Right ventricle myocardium superior (tissue), 1 donor: ENCODE measurements at regions not wholly inside any gene's neighbourhood (a gene's known extent, or its start where the extent isn't known, plus 50 kb on each side); places are given as distances from the start of the nearest gene placed in this dataset.

Experiments used
- ATAC-seq: fragments of 200-7000 bp; cut with Tn5 transposase; one replicate; pipeline ENCODE4 v1.9.1; 2020; ENCODE audit warnings: mild to moderate bottlenecking; ENCODE audit not compliant: poor library complexity
- DNase-seq: peaks from one replicate; pipeline ENCODE4 v3.0.0-alpha.2; 2020
- intact Hi-C: fragments of 100-400 bp; cut with DNase I; formaldehyde crosslinking; loops from one replicate; pipeline ENCODE4 v1.11.2; 2022
- donor health status: DM: no; HTN: yes; CAD: no; lungs with severe emphysema.

GRCh38 chr7:54080971-54081370 is 461.2 kb upstream of the VSTM2A start:
- DNase-seq, result no peak
- intact Hi-C loops, result no loop called here
- no peak for ATAC-seq

- ATAC-seq (no peak), DNase-seq (no peak)
- intact Hi-C loops, result no loop called here
These were observed 457.8 kb upstream of the VSTM2A start for GRCh38 chr7:54084340-54084739.

GRCh38 chr7:54090652-54091213 is 451.4 kb upstream of the VSTM2A start:
- no peak for ATAC-seq
- intact Hi-C loops, result no loop called here
- no peak for DNase-seq

GRCh38 chr7:54091322-54091721 is 450.9 kb upstream of the VSTM2A start:
- ATAC-seq (no peak), DNase-seq (no peak)
- intact Hi-C loops, result no loop called here

DNA sequence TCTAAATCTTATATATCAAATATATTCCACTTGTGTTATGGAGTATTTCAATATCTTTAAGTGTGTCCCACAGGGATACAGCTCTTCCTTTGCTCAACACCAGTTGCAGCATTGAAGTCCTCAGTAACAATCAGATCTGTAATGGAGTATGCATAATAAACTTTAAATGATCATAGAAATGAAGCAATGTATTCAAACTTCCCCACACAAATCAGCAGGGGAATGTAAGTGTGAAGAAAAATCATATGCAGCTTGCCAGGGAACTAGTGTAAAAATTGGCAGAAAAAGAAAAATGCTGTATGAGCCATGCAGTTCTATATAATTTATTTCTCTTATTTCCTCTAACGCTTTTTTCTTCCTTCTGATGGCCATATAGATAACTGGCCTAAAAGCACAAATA is 444.3 kb upstream of the VSTM2A start:
- intact Hi-C loops, result no loop called here
- ATAC-seq (no peak), DNase-seq (no peak)

DNA sequence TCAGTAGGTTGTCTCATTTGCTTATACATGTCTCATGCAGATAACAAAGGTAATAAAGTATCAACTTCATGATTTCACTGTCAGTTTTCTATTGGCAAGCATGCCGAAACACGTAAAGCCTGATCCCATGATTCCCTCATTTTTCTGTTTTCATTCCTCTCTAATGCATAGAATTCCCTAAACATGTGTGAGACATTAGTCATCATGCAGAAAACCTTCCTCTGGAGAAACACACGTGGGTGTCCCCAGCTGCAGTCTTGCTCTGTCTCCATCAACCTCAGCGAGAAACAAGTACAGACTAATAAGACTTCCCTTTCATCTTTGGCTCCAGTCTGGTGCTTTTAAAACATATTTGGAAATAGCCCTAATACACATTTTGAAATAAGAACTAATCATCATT is 432.7 kb upstream of the VSTM2A start:
- intact Hi-C loops, result no loop called here

DNA sequence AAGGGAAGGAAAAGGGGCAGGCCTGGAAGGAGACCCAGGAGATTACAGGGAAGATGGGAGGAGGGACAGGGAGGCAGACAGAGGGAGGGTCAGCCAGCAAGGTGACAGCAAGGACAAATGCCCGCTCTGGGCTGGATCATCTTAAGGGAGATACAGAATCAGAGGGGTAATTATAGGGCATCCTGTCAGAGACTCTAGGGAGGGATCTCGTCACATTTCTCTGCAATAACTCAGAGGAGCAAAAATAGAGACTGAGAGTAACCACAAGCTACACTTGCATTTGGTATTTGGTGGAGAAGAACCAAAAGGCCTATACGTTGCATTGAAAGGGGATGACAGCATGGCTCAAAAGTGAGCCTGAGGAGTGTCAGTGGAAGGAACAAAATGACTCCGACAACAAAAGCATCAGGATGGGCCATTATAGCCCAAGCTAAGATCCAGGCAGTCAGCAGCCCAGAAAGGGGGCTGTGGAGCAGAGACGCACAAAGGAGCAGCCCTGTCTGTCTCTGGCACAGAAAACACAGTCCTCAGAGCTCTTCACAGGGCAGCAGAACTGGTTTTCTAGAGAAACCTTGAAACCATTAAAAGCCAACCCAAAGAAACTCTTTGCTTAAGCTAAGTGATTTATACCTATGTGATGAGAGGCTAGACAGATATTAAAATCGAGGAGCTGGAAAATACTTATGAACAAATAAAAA is 430.2 kb upstream of the VSTM2A start:
- intact Hi-C loops, result no loop called here
- DNase-seq (no peak), ATAC-seq (no peak)

More for the DNA sequence above, 432.7 kb upstream of the VSTM2A start:
- ATAC-seq (no peak), DNase-seq (no peak)

DNA sequence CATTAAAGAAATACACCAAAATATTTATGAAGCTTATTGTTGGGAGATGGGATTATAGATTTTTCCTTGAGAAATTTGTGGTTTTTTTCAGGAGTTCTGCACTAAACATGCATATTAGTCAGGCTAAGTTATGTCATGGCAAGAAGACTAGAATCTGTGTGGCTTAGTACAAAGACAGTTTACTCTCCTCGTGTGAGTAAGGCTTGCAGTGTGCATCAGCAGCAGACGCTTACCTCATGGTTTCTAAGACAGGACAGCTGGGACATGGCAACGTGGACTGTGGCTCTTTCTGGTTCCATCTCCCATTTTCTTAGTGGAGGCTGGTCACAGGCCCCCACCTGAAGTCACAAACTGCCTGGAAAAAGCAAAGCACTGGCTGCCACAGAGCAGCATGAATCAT is 429.6 kb upstream of the VSTM2A start:
- DNase-seq (no peak), ATAC-seq (no peak)
- intact Hi-C loops, result no loop called here

- intact Hi-C loops, result no loop called here
- DNase-seq, result no peak
- no peak for ATAC-seq
These were observed 427.0 kb upstream of the VSTM2A start for GRCh38 chr7:54115028-54115763.

GRCh38 chr7:54116956-54117355 is 425.2 kb upstream of the VSTM2A start:
- DNase-seq, result no peak
- ATAC-seq, result no peak
- intact Hi-C loops, result no loop called here

- DNase-seq, result no peak
- no peak for ATAC-seq
- intact Hi-C loops, result no loop called here
These were observed 413.1 kb upstream of the VSTM2A start for GRCh38 chr7:54129035-54129434.

DNA sequence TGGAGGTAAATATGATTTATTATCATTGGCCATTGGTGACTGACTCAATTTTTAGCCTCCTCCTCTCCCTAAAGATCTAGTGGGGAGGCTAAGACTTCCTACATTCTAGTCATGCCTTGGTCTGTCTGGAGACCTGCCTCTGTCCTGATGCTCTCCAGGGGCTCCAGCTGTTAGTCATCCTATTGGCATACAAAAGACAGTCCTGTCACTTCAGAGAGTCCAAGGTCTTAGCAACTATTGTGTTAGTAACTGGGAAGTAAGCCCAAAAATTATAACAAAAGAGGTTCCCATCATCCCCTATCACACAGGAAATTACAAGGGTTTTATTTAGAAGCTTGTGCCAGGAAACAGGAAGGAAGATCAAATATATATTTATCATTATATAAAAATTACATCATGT is 400.6 kb upstream of the VSTM2A start:
- ATAC-seq (no peak), DNase-seq (no peak)
- intact Hi-C loops, result no loop called here

GRCh38 chr7:54145716-54146115 is 396.5 kb upstream of the VSTM2A start:
- DNase-seq, result no peak
- intact Hi-C loops, result no loop called here
- no peak for ATAC-seq

DNA sequence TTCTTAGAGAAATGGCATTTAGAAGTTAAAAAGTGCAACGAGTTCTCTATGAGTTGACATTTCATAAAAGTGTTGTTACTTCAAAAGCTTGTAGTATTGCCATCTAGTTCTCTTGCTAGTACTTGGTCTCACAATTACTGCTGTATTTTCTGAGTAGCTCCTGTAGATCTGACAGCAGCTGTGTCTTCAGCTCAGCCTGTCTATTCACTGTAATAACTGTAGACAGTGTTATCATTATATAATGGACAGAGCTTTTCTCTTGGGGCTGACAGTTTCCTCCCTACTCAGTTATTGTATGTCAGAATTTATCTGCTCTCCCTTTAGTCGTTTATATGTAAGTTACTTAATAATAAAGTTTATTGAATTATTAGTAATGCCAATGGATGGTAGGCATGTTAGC is 388.7 kb upstream of the VSTM2A start:
- ATAC-seq (no peak), DNase-seq (no peak)
- intact Hi-C loops, result no loop called here

GRCh38 chr7:54159088-54159487 is 383.1 kb upstream of the VSTM2A start:
- DNase-seq, result no peak
- no peak for ATAC-seq
- intact Hi-C loops, result no loop called here

- intact Hi-C loops, result no loop called here
- ATAC-seq (no peak), DNase-seq (no peak)
These were observed 380.6 kb upstream of the VSTM2A start for GRCh38 chr7:54161621-54162020.

- ATAC-seq, result no peak
- intact Hi-C loops, result no loop called here
- no peak for DNase-seq
These were observed 375.8 kb upstream of the VSTM2A start for GRCh38 chr7:54166419-54166818.

GRCh38 chr7:54179321-54180029 is 362.7 kb upstream of the VSTM2A start:
- intact Hi-C loops, result no loop called here

DNA sequence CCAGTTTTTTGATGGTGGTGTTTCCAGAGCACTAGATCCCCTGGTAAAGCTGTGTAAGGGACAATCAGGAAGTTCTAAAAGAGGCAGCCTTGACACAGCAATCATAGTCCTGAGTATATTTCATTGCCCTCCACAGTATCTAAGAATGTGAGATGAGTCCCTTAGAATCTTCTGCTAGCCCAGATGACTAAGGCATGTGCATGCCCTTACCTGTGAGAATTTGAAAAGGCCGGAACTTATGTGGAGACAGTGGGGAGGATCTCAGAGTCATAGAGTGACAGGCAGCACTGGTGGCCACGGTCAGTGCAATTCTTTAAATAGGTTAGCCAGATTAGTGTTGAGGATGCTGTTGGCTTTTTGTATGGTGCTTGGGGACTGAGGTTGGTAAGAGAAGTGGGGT is 361.4 kb upstream of the VSTM2A start:
- DNase-seq (no peak), ATAC-seq (no peak)

More at GRCh38 chr7:54179321-54180029, 362.7 kb upstream of the VSTM2A start:
- DNase-seq, result no peak
- no peak for ATAC-seq

GRCh38 chr7:54183055-54183454 is 359.1 kb upstream of the VSTM2A start:
- intact Hi-C loops, result no loop called here
- no peak for DNase-seq
- no peak for ATAC-seq

More for the DNA sequence above, 361.4 kb upstream of the VSTM2A start:
- intact Hi-C loops, result no loop called here
